DND-41 (cell line): ENCODE measurements at regions not wholly inside any gene's neighbourhood (a gene's known extent, or its start where the extent isn't known, plus 50 kb on each side); places are given as distances from the start of the nearest gene placed in this dataset.

Experiments used
- EZH2 ChIP-seq: IDR thresholded peaks from 3 replicates; pipeline ENCODE4 v1.6.1; 2012; ENCODE audit warnings: borderline replicate concordance, low read depth, mild to moderate bottlenecking, moderate library complexity, low read length, inconsistent platforms; ENCODE audit not compliant: severe bottlenecking
- TF ChIP-seq, protein P1 (sequence below): IDR thresholded peaks from 2 replicates; pipeline ENCODE4 v1.5.1; 2012; ENCODE audit warnings: borderline replicate concordance, low read length, moderate library complexity, mild to moderate bottlenecking; ENCODE audit not compliant: poor library complexity, severe bottlenecking; ENCODE audit errors: extremely low read depth

DNA sequence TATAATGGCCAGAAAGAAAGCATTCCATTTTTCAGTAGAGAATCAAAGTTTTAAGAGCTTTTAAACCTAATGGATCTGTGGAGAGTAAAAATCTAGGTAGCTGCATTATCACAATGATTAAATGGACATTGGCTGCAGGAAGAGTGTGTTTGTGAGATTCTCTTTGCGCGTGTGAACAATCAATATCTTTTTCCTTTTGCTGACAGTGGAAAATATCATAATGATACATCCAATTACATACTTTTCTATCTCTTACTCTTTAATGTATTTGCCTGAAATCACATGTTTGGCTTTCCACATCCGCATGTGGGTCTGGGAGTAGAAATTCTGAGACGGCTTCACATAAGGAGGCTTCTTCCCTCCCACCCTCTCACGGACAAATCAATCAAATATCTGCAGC lies 69.8 kb upstream of the DUSP22 start:
- TF ChIP-seq, protein P1, sequence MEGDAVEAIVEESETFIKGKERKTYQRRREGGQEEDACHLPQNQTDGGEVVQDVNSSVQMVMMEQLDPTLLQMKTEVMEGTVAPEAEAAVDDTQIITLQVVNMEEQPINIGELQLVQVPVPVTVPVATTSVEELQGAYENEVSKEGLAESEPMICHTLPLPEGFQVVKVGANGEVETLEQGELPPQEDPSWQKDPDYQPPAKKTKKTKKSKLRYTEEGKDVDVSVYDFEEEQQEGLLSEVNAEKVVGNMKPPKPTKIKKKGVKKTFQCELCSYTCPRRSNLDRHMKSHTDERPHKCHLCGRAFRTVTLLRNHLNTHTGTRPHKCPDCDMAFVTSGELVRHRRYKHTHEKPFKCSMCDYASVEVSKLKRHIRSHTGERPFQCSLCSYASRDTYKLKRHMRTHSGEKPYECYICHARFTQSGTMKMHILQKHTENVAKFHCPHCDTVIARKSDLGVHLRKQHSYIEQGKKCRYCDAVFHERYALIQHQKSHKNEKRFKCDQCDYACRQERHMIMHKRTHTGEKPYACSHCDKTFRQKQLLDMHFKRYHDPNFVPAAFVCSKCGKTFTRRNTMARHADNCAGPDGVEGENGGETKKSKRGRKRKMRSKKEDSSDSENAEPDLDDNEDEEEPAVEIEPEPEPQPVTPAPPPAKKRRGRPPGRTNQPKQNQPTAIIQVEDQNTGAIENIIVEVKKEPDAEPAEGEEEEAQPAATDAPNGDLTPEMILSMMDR: no peak
- no peak for TF ChIP-seq EZH2
